H1 (cell line): ENCODE measurements at regions not wholly inside any gene's neighbourhood (a gene's known extent, or its start where the extent isn't known, plus 50 kb on each side); places are given as distances from the start of the nearest gene placed in this dataset.

Source experiments
- BACH1 ChIP-seq: IDR thresholded peaks from 2 replicates; pipeline ENCODE4 v1.6.1; 2012; ENCODE audit warnings: low read length, improper control_type of control experiment
- CBX8 ChIP-seq: fragments of 300-800, 300-1000 bp; sonication (generic); IDR thresholded peaks from 2 replicates; pipeline ENCODE4 v1.7.1; 2016; ENCODE audit warnings: low read depth, low read length, borderline replicate concordance
- FOSL1 ChIP-seq: IDR thresholded peaks from 2 replicates; pipeline ENCODE4 v1.6.1; 2011; ENCODE audit warnings: mild to moderate bottlenecking, low read depth, low read length, moderate library complexity; ENCODE audit not compliant: insufficient read depth
- JUN ChIP-seq: IDR thresholded peaks from 2 replicates; pipeline ENCODE4 v1.6.1; 2011; ENCODE audit warnings: low read depth, mild to moderate bottlenecking, improper control_type of control experiment, low read length
- SIX5 ChIP-seq: IDR thresholded peaks from 2 replicates; pipeline ENCODE4 v1.6.1; 2011; ENCODE audit warnings: mild to moderate bottlenecking, low read depth, low read length
- TAF7 ChIP-seq: optimal IDR thresholded peaks from 2 replicates; pipeline ENCODE3; 2011; ENCODE audit warnings: low read depth, mild to moderate bottlenecking, inconsistent platforms, low read length, moderate library complexity, borderline replicate concordance
- YY1 ChIP-seq: IDR thresholded peaks from 2 replicates; pipeline ENCODE4 v1.6.1; 2011; ENCODE audit warnings: low read depth, mild to moderate bottlenecking, low read length
- TF ChIP-seq, protein P1 (sequence below): fragments of 300-600 bp; sonication (generic); IDR thresholded peaks from 2 replicates; pipeline ENCODE4 v1.7.1; 2012; ENCODE audit warnings: low read length, moderate library complexity, mild to moderate bottlenecking, inconsistent platforms; ENCODE audit not compliant: insufficient replicate concordance
- TF ChIP-seq, protein P2 (sequence below): IDR thresholded peaks from 2 replicates; pipeline ENCODE4 v1.6.1; 2012; ENCODE audit warnings: inconsistent platforms

DNA sequence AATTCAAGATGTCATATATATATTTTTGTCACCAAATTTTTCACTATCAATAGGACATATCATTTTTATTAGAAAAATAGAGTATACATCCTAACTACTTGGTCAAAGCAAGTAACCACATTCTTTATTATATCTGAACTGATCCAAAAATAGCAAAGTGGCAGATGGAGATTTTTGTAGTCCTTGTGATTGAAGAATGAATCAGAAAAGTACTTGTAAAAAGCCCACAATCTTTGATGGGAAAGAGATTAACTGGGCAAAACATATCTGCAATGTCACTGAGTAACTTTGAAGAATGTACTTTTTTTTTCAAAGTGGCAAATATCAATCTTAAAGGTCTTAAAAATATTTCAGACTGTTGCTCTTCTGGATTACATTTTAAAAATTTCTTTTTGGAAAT, 1040.6 kb upstream of the SEMA6A start (continued):
- TF ChIP-seq, protein P1, sequence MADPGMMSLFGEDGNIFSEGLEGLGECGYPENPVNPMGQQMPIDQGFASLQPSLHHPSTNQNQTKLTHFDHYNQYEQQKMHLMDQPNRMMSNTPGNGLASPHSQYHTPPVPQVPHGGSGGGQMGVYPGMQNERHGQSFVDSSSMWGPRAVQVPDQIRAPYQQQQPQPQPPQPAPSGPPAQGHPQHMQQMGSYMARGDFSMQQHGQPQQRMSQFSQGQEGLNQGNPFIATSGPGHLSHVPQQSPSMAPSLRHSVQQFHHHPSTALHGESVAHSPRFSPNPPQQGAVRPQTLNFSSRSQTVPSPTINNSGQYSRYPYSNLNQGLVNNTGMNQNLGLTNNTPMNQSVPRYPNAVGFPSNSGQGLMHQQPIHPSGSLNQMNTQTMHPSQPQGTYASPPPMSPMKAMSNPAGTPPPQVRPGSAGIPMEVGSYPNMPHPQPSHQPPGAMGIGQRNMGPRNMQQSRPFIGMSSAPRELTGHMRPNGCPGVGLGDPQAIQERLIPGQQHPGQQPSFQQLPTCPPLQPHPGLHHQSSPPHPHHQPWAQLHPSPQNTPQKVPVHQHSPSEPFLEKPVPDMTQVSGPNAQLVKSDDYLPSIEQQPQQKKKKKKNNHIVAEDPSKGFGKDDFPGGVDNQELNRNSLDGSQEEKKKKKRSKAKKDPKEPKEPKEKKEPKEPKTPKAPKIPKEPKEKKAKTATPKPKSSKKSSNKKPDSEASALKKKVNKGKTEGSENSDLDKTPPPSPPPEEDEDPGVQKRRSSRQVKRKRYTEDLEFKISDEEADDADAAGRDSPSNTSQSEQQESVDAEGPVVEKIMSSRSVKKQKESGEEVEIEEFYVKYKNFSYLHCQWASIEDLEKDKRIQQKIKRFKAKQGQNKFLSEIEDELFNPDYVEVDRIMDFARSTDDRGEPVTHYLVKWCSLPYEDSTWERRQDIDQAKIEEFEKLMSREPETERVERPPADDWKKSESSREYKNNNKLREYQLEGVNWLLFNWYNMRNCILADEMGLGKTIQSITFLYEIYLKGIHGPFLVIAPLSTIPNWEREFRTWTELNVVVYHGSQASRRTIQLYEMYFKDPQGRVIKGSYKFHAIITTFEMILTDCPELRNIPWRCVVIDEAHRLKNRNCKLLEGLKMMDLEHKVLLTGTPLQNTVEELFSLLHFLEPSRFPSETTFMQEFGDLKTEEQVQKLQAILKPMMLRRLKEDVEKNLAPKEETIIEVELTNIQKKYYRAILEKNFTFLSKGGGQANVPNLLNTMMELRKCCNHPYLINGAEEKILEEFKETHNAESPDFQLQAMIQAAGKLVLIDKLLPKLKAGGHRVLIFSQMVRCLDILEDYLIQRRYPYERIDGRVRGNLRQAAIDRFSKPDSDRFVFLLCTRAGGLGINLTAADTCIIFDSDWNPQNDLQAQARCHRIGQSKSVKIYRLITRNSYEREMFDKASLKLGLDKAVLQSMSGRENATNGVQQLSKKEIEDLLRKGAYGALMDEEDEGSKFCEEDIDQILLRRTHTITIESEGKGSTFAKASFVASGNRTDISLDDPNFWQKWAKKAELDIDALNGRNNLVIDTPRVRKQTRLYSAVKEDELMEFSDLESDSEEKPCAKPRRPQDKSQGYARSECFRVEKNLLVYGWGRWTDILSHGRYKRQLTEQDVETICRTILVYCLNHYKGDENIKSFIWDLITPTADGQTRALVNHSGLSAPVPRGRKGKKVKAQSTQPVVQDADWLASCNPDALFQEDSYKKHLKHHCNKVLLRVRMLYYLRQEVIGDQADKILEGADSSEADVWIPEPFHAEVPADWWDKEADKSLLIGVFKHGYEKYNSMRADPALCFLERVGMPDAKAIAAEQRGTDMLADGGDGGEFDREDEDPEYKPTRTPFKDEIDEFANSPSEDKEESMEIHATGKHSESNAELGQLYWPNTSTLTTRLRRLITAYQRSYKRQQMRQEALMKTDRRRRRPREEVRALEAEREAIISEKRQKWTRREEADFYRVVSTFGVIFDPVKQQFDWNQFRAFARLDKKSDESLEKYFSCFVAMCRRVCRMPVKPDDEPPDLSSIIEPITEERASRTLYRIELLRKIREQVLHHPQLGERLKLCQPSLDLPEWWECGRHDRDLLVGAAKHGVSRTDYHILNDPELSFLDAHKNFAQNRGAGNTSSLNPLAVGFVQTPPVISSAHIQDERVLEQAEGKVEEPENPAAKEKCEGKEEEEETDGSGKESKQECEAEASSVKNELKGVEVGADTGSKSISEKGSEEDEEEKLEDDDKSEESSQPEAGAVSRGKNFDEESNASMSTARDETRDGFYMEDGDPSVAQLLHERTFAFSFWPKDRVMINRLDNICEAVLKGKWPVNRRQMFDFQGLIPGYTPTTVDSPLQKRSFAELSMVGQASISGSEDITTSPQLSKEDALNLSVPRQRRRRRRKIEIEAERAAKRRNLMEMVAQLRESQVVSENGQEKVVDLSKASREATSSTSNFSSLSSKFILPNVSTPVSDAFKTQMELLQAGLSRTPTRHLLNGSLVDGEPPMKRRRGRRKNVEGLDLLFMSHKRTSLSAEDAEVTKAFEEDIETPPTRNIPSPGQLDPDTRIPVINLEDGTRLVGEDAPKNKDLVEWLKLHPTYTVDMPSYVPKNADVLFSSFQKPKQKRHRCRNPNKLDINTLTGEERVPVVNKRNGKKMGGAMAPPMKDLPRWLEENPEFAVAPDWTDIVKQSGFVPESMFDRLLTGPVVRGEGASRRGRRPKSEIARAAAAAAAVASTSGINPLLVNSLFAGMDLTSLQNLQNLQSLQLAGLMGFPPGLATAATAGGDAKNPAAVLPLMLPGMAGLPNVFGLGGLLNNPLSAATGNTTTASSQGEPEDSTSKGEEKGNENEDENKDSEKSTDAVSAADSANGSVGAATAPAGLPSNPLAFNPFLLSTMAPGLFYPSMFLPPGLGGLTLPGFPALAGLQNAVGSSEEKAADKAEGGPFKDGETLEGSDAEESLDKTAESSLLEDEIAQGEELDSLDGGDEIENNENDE, result no peak
- TF ChIP-seq CBX8 (no peak), FOSL1 (no peak), TAF7 (no peak), BACH1 (no peak), JUN (no peak), YY1 (no peak), SIX5 (no peak)
- TF ChIP-seq, protein P2, sequence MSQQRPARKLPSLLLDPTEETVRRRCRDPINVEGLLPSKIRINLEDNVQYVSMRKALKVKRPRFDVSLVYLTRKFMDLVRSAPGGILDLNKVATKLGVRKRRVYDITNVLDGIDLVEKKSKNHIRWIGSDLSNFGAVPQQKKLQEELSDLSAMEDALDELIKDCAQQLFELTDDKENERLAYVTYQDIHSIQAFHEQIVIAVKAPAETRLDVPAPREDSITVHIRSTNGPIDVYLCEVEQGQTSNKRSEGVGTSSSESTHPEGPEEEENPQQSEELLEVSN, result no peak
